ENCODE measurements at regions not wholly inside any gene's neighbourhood (a gene's known extent, or its start where the extent isn't known, plus 50 kb on each side); places are given as distances from the start of the nearest gene placed in this dataset.
"Not testable (repeated sequence)": the region's sequence is repeated elsewhere in the genome, so short reads cannot be mapped to it uniquely, and the experiment has no call there.

DNA sequence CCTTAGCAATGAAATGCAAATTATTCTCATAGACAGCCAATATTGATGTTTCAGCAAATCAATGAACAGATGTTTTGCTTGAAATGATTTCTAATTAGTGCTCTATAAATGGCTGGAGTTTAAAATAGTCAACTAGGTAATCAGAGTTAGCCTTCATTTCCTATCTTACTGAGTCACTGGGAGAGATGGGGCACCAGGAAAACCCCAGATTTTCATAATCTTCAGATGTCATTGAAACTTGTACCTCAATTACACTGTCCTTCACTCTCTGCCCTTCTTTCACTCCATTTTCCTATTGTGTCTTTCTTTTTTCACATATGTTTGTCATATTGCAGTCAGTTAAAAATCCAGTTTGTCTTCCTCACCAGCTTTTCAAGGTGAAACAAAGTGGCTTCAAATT is 92.7 kb downstream of the C12orf75 start:
- DNase-seq, result no peak

GRCh38 chr12:105423921-105424320 is 93.4 kb downstream of the C12orf75 start:
- no peak for DNase-seq

- no peak for DNase-seq
Measured at GRCh38 chr12:105425254-105426174, 95.0 kb downstream of the C12orf75 start.

- no peak for DNase-seq
Measured at GRCh38 chr12:105426766-105427165, 96.3 kb downstream of the C12orf75 start.

- DNase-seq, result no peak
Measured at GRCh38 chr12:105427883-105428282, 97.4 kb downstream of the C12orf75 start.

DNA sequence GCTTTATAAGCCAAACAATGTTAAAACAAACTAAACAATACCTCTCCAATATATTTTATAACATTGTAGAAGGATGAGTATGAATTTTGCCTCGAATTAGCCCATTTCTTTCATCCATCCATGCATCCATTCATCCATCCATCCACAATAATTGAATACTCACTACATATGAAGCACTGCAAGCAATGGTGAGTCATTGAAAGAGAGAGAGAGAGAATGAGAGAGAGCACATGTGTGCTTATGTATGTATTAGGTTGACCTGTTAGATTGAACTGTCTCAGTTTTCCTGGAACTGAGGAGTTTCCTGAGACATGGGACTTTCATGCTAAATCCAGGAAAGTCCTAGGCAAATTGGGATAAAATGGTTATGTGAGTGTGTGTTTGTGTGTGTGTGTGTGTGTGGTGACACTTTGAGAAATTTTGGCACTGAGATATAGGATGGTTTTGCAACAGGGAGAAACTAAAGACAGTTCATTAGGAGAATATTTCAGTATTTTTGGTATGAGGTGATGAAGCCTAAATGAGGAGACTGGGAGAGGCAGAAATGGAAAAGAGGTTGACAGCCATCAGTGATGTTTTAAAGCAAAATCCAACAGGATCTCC is 98.4 kb downstream of the C12orf75 start:
- no peak for DNase-seq

- DNase-seq, result no peak
Measured at GRCh38 chr12:105429511-105429910, 99.0 kb downstream of the C12orf75 start.

DNA sequence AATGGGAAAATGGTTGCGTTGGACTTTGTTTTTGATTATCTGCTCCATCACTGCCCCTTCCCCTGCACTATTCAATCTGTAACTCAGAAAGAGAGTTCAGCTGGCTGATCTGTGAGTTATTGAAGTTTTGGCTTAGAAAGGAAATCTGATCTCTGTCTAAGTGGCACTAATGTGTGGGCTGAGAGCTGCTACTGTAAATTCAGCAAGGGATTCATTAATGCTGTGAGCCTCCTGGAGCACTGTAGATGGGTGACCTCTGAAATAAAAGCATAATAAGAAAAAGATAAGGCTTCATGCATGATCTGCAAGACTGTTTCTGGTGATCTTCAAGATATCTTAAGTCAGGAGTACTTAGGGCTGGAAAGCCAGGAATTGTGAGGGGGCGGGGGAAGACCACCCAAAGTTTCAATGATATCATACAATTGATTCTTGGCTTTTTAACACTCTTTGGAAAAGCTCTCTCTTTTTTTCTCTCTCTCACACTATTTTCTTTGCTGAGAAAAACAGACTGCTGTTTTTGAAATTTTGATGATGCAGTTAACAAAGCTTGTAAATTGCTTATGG is 101.1 kb downstream of the C12orf75 start:
- DNase-seq, result no peak

DNA sequence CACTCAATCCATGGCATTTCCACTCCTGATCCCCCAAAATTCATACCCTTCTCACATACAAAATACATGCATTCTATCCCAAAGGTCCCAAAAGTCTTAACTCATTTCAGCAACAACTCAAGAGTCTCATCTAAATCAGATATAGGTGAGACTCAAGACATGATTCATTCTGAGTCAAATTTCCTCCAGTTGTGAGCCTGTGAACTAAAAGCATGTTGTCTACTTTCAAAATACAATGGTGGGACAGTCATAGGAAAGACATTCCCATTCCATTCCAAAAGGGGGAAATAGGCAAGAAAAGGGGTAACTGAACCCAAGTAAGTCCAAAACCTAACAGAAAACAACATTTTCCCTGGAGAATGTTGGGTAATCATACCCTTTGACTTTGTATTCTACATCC is 103.3 kb downstream of the C12orf75 start:
- DNase-seq, result no peak

DNA sequence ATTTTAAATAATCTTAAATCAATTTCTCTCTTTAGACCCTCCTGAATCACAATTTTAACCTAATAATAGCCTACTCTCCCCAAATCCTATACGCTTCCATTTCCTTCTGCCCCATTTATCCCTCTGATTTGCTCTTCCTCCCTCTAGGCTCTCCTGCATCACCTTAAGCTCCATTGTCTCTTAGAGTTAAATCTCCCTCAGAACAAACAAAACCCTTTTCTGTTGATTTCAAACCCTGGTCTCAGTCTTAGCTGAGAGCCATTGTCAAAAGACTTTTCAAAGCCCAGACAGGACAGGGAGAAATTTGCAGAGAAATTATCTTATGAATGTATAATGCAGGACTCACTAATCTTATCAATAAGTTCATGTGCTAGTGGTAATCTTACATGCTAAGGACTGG is 106.1 kb downstream of the C12orf75 start:
- no peak for DNase-seq

DNA sequence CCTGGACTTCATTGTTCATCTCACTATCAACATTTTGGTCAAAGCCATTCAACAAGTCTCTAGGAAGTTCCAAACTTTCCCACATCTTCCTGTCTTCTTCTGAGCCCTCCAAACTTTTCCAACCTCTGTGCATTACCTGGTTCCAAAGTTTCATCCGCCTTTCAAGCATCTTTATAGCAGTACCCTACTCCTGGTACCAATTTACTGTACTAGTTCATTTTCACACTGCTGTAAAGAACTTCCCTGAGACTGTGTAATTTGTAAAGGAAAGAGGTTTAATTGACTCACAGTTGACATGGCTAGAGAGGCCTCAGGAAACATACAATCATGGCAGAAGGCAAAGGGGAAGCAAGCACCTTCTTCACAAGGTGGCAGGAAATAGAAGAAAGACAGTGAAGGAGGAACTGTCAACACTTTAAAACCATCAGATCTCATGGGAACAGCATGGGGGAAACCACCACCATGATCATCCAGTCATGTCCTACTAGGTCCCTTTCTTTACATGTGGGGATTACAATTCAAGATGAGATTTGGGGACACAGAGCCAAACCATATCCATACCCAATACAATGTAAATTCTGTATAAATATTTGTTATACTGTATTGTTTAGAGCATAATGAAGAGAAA is 109.7 kb downstream of the C12orf75 start:
- no peak for DNase-seq

GRCh38 chr12:105443802-105444652 is 113.5 kb downstream of the C12orf75 start:
- DNase-seq, result no peak

- no peak for DNase-seq
Measured at GRCh38 chr12:105444653-105445102, 114.2 kb downstream of the C12orf75 start.

DNA sequence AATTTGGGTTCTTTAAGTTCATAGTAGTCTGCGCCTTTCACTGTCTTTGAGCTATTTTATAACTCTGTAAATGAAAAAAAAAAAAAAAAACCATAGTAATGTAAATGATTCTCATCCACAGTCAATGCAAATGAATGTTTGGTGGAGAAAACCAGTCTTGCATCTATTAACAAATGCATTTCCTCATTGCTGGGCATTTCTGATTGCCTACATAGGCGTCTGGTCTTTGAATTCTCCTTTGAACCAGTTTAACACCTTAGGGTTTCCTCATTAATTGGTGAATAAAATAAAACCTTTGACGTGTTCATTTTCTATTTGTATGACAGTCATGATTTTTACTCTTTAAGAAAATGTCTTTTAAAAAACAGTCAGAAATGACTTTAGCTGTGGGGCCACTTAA is 114.8 kb downstream of the C12orf75 start:
- DNase-seq, result no peak

DNA sequence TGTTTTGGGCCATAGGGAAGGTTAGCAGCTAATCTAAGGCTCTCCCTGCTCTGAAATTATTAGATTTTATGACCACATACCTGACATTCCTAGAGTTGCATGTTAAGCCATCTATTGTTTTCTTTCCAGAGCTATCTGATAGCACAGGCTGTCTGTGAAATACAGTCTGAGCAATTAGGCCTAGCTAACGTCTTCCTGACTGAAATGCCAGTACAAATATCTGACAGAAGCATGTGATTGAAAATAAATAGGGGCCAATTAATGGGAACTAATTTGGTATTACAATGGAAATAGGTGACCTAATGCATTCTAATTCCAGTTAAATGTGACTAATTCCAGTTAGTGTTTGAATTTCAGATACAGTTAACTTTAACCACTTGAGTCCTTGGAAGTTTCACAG is 115.2 kb downstream of the C12orf75 start:
- no peak for DNase-seq

GRCh38 chr12:105446460-105446859 is 116.0 kb downstream of the C12orf75 start:
- DNase-seq, result not testable (repeated sequence)

DNA sequence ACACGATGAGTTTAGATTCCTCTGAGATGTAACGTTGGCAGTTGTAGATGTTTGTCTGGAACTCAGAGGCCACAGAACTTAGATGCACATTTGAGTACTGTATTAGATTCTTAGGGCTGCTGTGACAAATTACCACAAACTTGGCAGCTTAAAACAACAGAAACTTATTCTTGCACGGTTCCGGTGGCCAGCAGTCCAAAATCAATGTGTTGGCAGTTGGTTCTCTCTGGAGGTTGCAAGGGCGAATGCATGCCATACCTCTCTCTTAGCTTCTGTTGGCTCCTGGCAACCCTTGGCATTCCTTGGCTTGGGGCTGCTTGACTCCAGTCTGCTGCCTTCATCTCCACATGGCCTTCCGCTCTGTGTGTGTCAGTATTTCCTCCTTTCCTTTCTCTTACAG is 118.9 kb downstream of the C12orf75 start:
- no peak for DNase-seq

GRCh38 chr12:105451211-105451610 is 120.7 kb downstream of the C12orf75 start:
- no peak for DNase-seq

GRCh38 chr12:105451798-105452197 is 121.3 kb downstream of the C12orf75 start:
- DNase-seq, result no peak

- DNase-seq, result no peak
Measured at GRCh38 chr12:105453316-105453715, 122.8 kb downstream of the C12orf75 start.

- no peak for DNase-seq
Measured at GRCh38 chr12:105454688-105455087, 124.2 kb downstream of the C12orf75 start.

GRCh38 chr12:105455261-105455660 is 124.8 kb downstream of the C12orf75 start:
- DNase-seq, result no peak

GRCh38 chr12:105457026-105457425 is 126.5 kb downstream of the C12orf75 start:
- DNase-seq, result no peak

Measured in CD4-positive, alpha-beta T cell treated with Interleukin-10 for 1 hour (primary cell).